HEK293T (cell line): ENCODE measurements at regions not wholly inside any gene's neighbourhood (a gene's known extent, or its start where the extent isn't known, plus 50 kb on each side); places are given as distances from the start of the nearest gene placed in this dataset.

Experiments used
- BHLHE40 ChIP-seq: fragments of 450-650 bp; IDR thresholded peaks from 2 replicates; pipeline ENCODE4 v1.6.1; 2016; ENCODE audit warnings: mild to moderate bottlenecking, moderate library complexity, borderline replicate concordance
- FOXA1 ChIP-seq: fragments of 450-650 bp; IDR thresholded peaks from 2 replicates; pipeline ENCODE4 v1.6.1; 2016; ENCODE audit warnings: mild to moderate bottlenecking
- FOXK2 ChIP-seq: fragments of 450-650 bp; IDR thresholded peaks from 2 replicates; pipeline ENCODE4 v1.6.1; 2016; ENCODE audit warnings: mild to moderate bottlenecking
- FOXM1 ChIP-seq: fragments of 450-650 bp; IDR thresholded peaks from 2 replicates; pipeline ENCODE4 v1.6.1; 2017; ENCODE audit warnings: mild to moderate bottlenecking, borderline replicate concordance
- SP1 ChIP-seq: fragments of 450-650 bp; IDR thresholded peaks from 2 replicates; pipeline ENCODE4 v1.6.1; 2017
- TARDBP ChIP-seq: fragments of 450-650 bp; IDR thresholded peaks from 2 replicates; pipeline ENCODE4 v1.6.1; 2016
- ZNF384 ChIP-seq: fragments of 450-650 bp; IDR thresholded peaks from 2 replicates; pipeline ENCODE4 v1.6.1; 2016
- TF ChIP-seq, protein P1 (sequence below): fragments of 450-650 bp; IDR thresholded peaks from 2 replicates; pipeline ENCODE4 v1.6.1; 2016

DNA sequence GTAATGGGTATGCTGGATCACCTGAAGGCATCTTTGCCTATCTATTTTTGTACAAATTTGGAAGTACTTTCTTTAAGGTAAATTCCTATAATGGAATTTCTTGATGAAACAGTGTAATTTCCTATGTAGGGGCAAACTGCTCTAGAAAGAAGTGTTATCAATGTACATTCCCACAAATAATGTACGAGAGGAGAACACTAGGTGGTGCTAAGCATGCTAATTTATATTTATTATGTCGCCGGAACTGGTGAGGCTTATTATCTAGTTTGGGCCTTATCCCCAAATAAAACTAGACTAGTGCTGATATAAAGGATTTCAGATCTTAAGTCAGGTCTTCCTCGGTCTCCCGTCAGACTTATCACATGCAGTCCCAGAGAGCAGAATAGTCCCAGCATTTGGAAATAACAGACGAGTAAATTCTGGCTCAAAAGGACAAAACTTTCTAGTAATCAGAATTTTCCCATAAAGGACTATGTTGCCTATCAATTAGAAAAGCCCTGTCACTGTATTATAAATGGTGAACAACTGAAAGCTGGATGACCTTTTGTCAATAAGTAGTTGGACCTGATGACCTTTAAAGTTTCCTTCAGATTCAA lies 86.9 kb upstream of the RBBP8 start:
- TF ChIP-seq FOXM1 (no peak), SP1 (no peak), TARDBP (no peak), FOXA1 (no peak), ZNF384 (no peak), BHLHE40 (no peak), FOXK2 (no peak)
- TF ChIP-seq, protein P1, sequence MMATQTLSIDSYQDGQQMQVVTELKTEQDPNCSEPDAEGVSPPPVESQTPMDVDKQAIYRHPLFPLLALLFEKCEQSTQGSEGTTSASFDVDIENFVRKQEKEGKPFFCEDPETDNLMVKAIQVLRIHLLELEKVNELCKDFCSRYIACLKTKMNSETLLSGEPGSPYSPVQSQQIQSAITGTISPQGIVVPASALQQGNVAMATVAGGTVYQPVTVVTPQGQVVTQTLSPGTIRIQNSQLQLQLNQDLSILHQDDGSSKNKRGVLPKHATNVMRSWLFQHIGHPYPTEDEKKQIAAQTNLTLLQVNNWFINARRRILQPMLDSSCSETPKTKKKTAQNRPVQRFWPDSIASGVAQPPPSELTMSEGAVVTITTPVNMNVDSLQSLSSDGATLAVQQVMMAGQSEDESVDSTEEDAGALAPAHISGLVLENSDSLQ, result no peak
